ENCODE measurements at regions not wholly inside any gene's neighbourhood (a gene's known extent, or its start where the extent isn't known, plus 50 kb on each side); places are given as distances from the start of the nearest gene placed in this dataset.

DNA sequence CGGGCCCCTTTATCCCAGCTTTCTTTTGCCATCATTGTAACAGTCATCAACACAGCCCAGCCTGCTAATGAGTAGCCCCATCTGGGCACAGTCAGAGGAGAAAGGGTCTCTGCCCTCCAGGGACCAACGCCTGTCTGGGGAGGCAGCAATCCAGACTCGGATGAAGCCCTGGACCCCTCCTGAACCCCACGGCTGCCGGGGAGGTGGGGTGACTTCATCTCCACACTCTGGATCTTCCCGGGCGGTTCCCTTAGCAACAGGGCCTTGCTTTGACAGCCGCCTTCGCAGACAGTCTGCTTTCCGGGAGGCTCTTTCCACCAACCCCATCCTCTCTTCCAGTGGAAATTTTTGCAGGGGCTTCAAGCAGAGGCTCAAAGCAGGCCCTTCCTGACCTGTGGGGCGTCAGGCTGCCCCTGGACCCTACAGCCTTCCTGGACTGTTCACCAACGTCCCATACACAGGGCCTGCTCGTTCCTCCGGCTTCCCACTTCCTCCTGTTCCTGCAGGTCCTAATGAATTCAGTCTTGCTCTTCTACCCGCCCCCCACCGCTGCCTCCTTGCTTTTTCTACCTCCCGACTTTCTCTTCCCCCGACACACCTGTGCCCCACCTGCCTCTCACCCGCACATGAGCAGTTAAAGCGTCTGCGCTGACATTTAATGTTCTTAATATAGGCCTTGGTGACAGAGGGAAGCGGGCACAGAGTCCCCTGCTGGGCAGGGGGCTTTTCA, 161.7 kb upstream of the MVB12B start:
- ChIA-PET POLR2A (ENCODE audit: low non-redundant PET) (no interaction called here), CTCF (no interaction called here)
- peaks cover 72% of the 10 kb centered on the region for H3K27me3 ChIP-seq (replicated peaks; ENCODE audit: insufficient read depth, low read depth, low read length, poor library complexity)
- intact Hi-C loops (cut with micrococcal nuclease; ENCODE audit: unreplicated experiment): no loop called here
- no peaks in the 10 kb centered on the region for H3K4me1 ChIP-seq (ENCODE audit: insufficient read depth, low read length, poor library complexity, severe bottlenecking)
- TF ChIP-seq CTCF (conservative IDR thresholded peaks at IDR 0.05; ENCODE audit: low read depth, low read length) (no peak), EZH2 (IDR thresholded peaks at IDR 0.05; ENCODE audit: borderline replicate concordance, low read depth, low read length, poor library complexity, severe bottlenecking) (no peak)
- no peaks in the 10 kb centered on the region for H3K36me3 ChIP-seq (ENCODE audit: insufficient read depth, low read length, poor library complexity, severe bottlenecking)
- H3K9me3 ChIP-seq (ENCODE audit: low read depth, low read length, poor library complexity, severe bottlenecking): no peaks in the 10 kb centered on the region
- no TSS peak for BruUV-seq (replicated peaks)
- H3K27ac ChIP-seq (ENCODE audit: low read depth, low read length, poor library complexity, severe bottlenecking): no peak overlapping the region
- no peak for DNase-seq (ENCODE audit: low spot score)
- H3K4me3 ChIP-seq (ENCODE audit: low read depth, low read length, poor library complexity, severe bottlenecking): no peak overlapping the region

GRCh38 chr9:126165755-126166154, 160.9 kb upstream of the MVB12B start:
- Histone ChIP-seq H3K36me3 (ENCODE audit: insufficient read depth, low read length, poor library complexity, severe bottlenecking) (no peaks in the 10 kb centered on the region), H3K4me3 (ENCODE audit: low read depth, low read length, poor library complexity, severe bottlenecking) (no peak overlapping the region), H3K4me1 (ENCODE audit: insufficient read depth, low read length, poor library complexity, severe bottlenecking) (no peaks in the 10 kb centered on the region), H3K27me3 (replicated peaks; ENCODE audit: insufficient read depth, low read depth, low read length, poor library complexity) (peaks cover 72% of the 10 kb centered on the region), H3K9me3 (ENCODE audit: low read depth, low read length, poor library complexity, severe bottlenecking) (no peaks in the 10 kb centered on the region), H3K27ac (ENCODE audit: low read depth, low read length, poor library complexity, severe bottlenecking) (no peak overlapping the region)
- ChIA-PET CTCF (no interaction called here), POLR2A (ENCODE audit: low non-redundant PET) (no interaction called here)
- BruUV-seq (replicated peaks): no TSS peak
- intact Hi-C loops (cut with micrococcal nuclease; ENCODE audit: unreplicated experiment): no loop called here
- TF ChIP-seq CTCF (conservative IDR thresholded peaks at IDR 0.05; ENCODE audit: low read depth, low read length): no peak
- TF ChIP-seq EZH2 (IDR thresholded peaks at IDR 0.05; ENCODE audit: borderline replicate concordance, low read depth, low read length, poor library complexity, severe bottlenecking): no peak
- DNase-seq (ENCODE audit: low spot score): no peak

- BruUV-seq (replicated peaks): no TSS peak
- peaks cover 73% of the 10 kb centered on the region for H3K27me3 ChIP-seq (replicated peaks; ENCODE audit: insufficient read depth, low read depth, low read length, poor library complexity)
- no peak overlapping the region for H3K4me3 ChIP-seq (ENCODE audit: low read depth, low read length, poor library complexity, severe bottlenecking)
- no peaks in the 10 kb centered on the region for H3K36me3 ChIP-seq (ENCODE audit: insufficient read depth, low read length, poor library complexity, severe bottlenecking)
- POLR2A ChIA-PET (ENCODE audit: low non-redundant PET): no interaction called here
- no peak overlapping the region for H3K27ac ChIP-seq (ENCODE audit: low read depth, low read length, poor library complexity, severe bottlenecking)
- intact Hi-C loops (cut with micrococcal nuclease; ENCODE audit: unreplicated experiment): no loop called here
- DNase-seq (ENCODE audit: low spot score): no peak
- no peak for TF ChIP-seq EZH2 (IDR thresholded peaks at IDR 0.05; ENCODE audit: borderline replicate concordance, low read depth, low read length, poor library complexity, severe bottlenecking)
- no peak for TF ChIP-seq CTCF (conservative IDR thresholded peaks at IDR 0.05; ENCODE audit: low read depth, low read length)
- H3K9me3 ChIP-seq (ENCODE audit: low read depth, low read length, poor library complexity, severe bottlenecking): no peaks in the 10 kb centered on the region
- CTCF ChIA-PET: no interaction called here
- H3K4me1 ChIP-seq (ENCODE audit: insufficient read depth, low read length, poor library complexity, severe bottlenecking): no peaks in the 10 kb centered on the region
These were observed 160.3 kb upstream of the MVB12B start for GRCh38 chr9:126166291-126166690.
